HG02981 (cell line): ENCODE measurements at regions not wholly inside any gene's neighbourhood (a gene's known extent, or its start where the extent isn't known, plus 50 kb on each side); places are given as distances from the start of the nearest gene placed in this dataset.

Source experiments
- ATAC-seq: cut with Tn5 transposase; IDR thresholded peaks from one replicate; pipeline ENCODE4 v1.9.1; 2021; ENCODE audit warnings: mild to moderate bottlenecking, moderate library complexity; ENCODE audit not compliant: unreplicated experiment

- no peak for ATAC-seq
Measured at GRCh38 chr12:102602521-102602920, 122.2 kb upstream of the IGF1 start.

GRCh38 chr12:102601621-102602020 lies 121.3 kb upstream of the IGF1 start:
- ATAC-seq = no peak

GRCh38 chr12:102596687-102597086 lies 116.3 kb upstream of the IGF1 start:
- ATAC-seq = no peak

GRCh38 chr12:102596031-102596430 lies 115.7 kb upstream of the IGF1 start:
- no peak for ATAC-seq

GRCh38 chr12:102595315-102595714 lies 115.0 kb upstream of the IGF1 start:
- ATAC-seq = no peak

GRCh38 chr12:102593134-102593533 lies 112.8 kb upstream of the IGF1 start:
- ATAC-seq = no peak

- no peak for ATAC-seq
Measured at GRCh38 chr12:102592134-102592533, 111.8 kb upstream of the IGF1 start.

- no peak for ATAC-seq
Measured at GRCh38 chr12:102573237-102573636, 92.9 kb upstream of the IGF1 start.

- ATAC-seq = no peak
Measured at GRCh38 chr12:102571889-102572288, 91.5 kb upstream of the IGF1 start.

- ATAC-seq = no peak
Measured at GRCh38 chr12:102570256-102570655, 89.9 kb upstream of the IGF1 start.

GRCh38 chr12:102569803-102570202 lies 89.4 kb upstream of the IGF1 start:
- ATAC-seq = no peak

- no peak for ATAC-seq
Measured at GRCh38 chr12:102568276-102568675, 87.9 kb upstream of the IGF1 start.

GRCh38 chr12:102567031-102567985 lies 86.9 kb upstream of the IGF1 start:
- no peak for ATAC-seq

- no peak for ATAC-seq
Measured at GRCh38 chr12:102565555-102565954, 85.2 kb upstream of the IGF1 start.

GRCh38 chr12:102564026-102564425 lies 83.7 kb upstream of the IGF1 start:
- ATAC-seq = no peak

- no peak for ATAC-seq
Measured at GRCh38 chr12:102562836-102563425, 82.6 kb upstream of the IGF1 start.

- no peak for ATAC-seq
Measured at GRCh38 chr12:102551186-102551585, 70.8 kb upstream of the IGF1 start.

GRCh38 chr12:102549691-102550090 lies 69.3 kb upstream of the IGF1 start:
- no peak for ATAC-seq

GRCh38 chr12:102548543-102548942 lies 68.2 kb upstream of the IGF1 start:
- ATAC-seq = no peak

- no peak for ATAC-seq
Measured at GRCh38 chr12:102543494-102544485, 63.4 kb upstream of the IGF1 start.

- no peak for ATAC-seq
Measured at GRCh38 chr12:102542816-102543440, 62.6 kb upstream of the IGF1 start.
